NCI-H146 treated with DMSO at 0.1 percent for 48 hours (cell line): ENCODE measurements at regions not wholly inside any gene's neighbourhood (a gene's known extent, or its start where the extent isn't known, plus 50 kb on each side); places are given as distances from the start of the nearest gene placed in this dataset.
"Not testable (repeated sequence)": the region's sequence is repeated elsewhere in the genome, so short reads cannot be mapped to it uniquely, and the experiment has no call there.

Source experiments
- DNase-seq: peaks from one replicate; lab custom pipeline; 2025; ENCODE audit not compliant: unreplicated experiment; lab: John Stamatoyannopoulos, UW

DNA sequence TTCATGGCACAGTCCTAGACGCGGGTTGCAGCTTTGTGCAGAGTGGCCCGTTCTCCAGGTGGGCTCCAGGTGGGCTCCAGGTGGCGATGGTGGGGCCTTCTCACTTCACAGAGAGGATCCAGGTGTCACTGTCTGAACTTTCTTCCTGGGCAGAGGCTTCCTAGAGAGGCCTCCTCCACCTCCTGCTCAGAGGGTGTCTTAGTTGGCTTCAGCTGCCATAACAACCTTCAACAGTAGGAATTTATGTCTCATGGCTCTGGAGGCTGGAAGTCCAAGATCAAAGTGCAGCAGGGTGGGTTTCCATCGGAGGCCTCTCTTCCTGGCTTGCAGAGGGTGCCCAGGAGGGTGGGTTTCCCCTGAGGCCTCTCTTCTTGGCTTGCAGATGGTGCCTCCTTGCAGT lies 125.1 kb downstream of the GLRX3 start:
- DNase-seq, result no peak

DNA sequence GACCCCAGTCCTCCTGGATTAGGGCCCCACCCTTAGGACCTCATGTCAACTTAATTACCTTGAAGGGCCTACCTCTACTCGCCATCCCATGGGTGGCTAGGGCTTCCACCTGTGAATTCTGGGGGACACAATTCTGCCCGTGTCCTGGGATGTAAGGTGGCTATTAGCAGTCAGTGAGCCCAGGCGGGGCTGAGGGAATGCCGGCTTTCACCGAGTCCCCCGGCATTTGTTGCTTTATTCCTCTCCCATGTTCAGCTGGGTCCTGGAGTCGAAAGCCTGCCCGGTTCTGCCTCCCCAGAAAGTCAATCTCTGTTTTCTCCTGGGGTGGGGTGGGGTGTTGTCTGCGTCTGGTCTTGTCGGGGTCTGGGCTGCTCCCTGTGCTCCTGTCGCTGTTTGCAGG lies 125.6 kb downstream of the GLRX3 start:
- DNase-seq, result no peak

DNA sequence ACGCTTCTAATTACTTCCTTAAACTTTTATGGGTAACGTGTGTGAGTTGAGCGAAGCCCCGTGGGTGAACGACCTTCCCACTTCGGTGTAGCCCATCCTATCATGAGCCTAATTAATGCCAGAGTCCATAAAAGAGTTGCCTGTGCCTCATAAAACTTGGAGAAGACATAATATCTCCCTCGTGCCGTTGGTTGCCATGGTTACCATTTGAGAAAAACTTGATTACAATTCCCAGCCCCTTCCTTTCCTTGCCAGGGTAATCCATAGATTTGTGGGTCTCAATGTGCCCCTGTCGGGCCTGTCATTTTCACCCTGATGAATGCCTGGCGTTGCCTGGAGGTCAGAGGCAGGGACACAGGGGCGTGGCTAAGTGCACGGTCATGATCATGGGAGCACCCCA lies 127.1 kb downstream of the GLRX3 start:
- no peak for DNase-seq

DNA sequence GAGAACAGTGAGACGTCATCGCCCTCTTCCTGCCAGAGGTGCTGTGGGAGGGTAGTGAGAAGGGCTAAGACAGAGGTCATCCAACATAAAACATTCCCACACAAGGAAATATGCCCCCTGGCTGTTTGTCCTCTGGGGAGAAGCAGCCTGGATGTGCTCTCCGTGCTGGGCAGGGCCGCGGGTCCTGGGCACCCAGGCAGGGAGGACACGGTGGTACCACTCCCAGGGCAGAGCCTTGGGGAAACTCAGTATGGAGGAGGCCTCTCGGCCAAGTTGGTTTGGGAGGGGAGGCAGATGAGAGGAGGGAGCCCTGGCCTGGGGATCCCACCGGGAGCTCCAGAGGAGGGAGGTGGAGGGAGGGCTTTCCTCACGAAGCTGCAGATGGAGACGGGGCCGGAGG lies 129.4 kb downstream of the GLRX3 start:
- no peak for DNase-seq

DNA sequence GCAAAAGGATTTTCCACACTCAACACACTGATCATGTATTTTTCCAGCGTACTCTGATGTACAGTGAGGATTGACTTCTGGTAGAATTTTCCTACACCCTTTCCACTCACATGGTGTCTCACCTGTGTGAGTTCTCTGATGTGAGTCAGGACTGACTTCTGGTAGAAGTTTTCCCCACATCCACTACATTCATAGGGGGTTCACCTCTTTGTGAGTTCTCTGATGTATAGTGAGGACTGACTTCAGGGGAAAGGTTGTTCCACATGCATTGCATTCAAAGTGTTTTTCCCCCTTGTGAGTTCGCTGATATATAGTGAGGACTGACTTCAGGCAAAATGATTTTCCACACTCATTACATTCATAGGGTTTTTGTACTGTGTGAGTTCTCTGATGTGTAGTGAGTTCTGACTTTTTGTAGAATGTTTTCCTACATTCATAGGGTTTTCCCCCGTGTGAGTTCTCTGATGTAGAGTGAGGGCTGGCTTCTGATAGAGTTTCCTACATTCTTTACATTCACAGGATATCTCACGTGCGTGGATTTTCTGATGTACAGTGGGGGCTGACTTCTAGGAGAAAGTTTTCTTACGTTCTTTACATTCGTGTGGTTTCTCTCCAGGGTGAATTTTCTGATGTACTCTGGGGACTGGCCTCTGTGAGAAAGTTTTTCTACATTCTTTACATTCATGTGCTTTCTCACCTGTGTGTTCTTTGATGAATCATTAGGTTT lies 146.5 kb downstream of the GLRX3 start:
- DNase-seq, result no peak

DNA sequence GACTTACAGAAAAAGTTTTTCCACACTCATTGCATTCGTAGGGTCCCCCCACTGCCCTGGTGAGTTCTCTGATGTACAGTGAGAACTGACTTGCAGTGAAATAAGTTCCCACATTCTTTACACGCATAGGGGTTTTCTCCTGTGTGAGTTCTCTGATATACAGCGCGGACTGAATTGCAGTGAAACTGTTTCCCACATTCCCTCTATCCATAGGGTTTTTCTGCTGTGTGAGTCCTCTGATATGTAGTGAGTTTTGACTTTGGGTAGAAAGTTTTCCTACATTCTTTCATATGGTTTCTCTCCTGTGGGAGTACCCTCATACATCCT lies 147.0 kb downstream of the GLRX3 start:
- no peak for DNase-seq

DNA sequence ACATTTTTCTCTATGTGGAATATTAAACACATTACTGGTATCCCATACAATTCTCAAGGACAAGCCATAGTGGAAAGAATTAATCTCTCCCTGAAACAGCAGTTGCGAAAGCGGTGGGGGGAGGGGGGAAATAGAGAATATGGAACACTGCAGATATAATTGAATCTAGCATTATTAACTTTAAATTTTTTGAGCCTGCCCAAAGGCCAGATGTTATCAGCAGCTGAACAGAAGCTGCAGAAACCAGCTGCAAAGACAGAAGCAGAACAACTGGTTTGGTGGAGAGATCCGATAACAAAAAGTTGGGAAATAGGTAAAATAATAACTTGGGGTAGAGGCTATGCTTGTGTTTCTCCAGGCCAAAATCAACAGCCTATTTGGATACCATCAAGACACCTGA lies 159.6 kb downstream of the GLRX3 start:
- not testable (repeated sequence) for DNase-seq

DNA sequence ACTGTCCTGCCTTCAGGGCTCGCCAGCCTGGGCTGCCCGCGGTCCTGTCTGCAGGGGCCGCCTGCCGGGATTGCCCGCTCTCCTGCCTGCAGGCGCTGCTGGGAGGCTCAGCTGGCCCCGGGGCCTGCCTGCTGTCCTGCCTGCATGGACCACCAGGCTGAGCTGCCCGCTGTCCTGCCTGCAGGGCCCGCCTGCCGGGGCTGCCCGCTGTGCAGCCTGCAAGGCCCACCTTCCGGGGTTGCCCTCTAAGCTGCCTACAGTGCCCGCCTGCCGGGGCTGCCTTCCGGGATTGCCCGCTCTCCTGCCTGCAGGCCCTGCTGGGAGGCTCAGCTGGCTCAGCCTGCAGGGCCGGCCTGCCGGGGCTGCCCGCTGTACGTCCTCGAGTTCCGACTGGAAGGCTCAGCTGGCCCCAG lies 164.4 kb downstream of the GLRX3 start:
- peak; percentile 13 for DNase-seq

DNA sequence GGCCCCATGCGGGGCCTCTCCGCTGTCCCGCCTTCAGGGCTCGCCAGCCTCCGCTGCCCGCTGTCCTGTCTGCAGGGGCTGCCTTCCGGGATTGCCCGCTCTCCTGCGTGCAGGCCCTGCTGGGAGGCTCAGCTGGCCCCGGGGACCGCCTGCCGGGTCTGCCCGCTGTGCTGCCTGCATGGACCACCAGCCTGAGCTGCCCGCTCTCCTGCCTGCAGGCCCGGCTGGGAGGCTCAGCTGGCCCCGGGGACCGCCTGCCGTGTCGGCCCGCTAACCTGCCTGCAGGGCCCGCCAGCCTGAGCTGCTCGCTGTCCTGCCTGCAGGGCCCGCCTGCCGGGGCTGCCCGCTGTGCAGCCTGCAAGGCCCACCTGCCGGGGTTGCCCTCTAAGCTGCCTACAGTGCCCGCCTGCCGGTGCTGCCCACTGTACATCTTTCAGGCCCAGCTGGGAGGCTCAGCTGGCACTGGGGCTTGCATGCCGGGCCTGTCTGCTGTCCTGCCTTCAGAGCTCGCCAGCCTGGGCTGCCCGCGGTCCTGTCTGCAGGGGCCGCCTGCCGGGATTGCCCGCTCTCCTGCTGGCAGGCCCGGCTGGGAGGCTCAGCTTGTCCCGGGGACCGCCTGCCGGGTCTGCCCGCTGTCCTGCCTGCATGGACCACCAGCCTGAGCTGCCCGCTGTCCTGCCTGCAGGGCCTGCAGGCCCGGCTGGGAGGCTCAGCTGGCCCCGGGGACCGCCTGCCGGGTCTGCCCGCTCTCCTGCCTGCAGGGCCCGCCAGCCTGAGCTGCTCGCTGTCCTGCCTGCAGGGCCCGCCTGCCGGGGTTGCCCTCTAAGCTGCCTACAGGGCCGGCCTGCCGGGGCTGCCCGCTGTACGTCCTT lies 165.1 kb downstream of the GLRX3 start:
- DNase-seq, result peak; percentile 39

DNA sequence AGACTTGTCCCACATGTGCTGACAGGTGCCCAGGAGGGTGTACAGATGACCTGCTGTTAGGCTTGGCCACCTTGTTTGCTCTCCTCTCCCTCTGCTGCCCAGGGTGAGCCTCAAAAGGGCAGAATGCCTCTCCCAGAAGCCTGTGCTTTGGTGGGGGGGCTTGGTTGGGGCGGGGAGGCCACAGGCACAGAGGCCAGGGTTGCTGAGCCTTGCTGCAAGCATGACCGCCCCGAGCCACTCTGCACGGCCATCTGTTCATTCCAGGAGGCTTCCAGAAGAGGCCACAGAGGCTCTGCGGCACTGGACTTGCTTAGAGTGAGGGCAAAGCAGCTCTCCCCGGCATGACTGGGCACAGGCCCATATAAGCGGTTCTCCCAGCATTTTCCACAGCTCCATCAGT lies 190.8 kb downstream of the GLRX3 start:
- DNase-seq, result no peak

DNA sequence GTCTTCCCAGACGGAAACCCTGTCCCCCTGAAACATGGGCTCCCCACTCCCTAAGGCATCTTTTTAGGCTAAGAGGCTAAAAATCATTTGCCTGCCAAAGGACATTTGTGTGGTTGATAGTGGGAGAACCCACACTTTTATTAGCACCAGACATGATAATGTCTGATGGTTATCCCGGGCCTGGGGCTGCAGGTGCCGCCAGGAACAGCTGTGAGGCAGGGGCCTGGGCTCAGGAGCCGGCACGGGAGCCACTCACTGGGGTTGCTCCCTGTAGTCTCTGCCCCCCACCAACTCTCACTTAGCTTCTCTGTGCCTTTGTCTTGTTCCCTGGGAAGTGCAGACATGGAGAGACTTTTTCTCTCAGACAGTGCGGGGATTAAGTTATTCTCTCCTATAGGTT lies 193.6 kb downstream of the GLRX3 start:
- DNase-seq, result no peak

DNA sequence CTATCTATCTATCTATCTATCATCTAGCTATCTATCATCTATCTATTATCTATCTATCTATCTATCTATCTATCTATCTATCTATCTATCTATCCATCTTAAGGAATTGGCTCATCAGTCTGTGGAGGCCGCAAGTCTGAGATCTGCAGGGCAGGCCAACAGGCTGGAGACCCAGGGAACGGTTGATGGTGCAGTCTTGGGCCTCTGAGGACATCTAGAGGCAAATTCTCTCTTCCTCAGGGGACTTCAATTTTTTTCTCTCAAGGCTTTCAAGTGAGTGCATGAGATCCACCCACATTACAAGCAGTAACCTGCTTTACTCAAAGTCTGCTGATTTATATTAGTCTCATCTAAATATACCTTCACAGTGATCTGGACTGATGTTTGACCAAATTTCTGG lies 197.0 kb downstream of the GLRX3 start:
- no peak for DNase-seq

DNA sequence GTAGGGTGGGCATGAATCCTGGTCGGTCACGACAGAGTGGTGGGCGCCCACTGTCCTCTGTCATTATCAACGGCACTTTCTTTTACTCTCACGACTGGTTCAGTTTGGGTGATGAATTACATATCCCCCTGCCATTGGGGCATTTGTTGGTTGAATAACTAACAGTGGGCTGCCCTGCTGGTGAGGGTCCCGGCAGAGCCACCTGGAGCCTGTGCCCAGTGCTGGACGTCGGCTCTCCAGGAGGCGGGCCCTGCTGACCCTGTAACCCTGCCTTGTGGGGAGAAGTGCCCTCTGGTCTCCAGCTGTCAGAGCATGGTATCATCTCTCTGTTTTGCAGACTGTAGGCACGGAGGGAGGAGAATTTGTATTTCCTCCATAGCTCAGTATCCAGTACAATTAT lies 199.1 kb downstream of the GLRX3 start:
- no peak for DNase-seq

DNA sequence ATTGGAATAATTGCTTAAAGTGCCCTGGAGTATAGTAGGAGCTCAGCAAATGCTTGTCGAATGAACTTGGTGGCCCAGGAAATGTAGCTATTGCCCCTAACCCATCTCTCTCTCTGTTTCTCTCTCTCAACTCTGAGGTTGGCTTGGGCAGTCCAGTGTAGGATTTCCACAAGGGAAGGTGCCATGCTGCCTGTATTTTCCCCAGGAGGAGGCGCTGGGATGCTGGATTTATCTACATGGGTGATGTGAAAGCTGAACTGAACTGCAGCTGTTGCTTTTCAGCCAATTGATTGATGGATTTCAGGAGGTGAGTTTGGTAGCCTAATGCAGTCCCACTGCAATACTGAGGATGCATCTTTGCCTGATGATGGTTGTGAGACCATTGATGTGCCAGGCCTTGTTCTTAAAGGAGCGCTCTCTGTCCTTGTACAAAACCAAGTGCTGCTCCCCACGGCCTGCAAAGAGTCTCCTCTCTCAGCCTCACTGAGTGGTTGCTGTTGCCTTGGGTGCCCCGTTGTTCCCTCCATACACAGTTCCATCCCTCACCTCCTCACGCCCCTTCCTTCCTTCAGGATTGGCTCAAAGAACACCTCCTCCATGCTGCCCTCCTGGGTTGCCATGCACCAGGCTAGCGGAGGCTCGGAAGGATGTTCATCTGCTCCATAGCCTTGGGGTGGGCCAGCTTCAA lies 200.6 kb downstream of the GLRX3 start:
- no peak for DNase-seq

DNA sequence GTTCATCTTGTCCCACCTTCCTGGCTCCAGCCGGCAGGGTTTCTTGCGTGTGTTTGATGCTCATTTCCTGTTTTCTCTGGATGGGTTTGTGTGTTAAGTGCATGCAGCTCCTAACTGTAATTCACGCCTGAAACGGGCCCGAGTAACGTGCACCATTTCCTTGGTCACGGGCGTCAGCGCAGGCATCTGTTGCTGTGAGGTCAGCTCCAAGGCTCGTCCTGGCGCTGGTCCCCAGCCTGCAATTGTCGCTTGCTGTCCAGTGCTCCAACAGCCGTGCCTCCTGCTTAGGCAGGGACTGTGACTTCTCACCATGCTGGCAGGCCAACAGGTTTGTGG lies 201.1 kb downstream of the GLRX3 start:
- no peak for DNase-seq

DNA sequence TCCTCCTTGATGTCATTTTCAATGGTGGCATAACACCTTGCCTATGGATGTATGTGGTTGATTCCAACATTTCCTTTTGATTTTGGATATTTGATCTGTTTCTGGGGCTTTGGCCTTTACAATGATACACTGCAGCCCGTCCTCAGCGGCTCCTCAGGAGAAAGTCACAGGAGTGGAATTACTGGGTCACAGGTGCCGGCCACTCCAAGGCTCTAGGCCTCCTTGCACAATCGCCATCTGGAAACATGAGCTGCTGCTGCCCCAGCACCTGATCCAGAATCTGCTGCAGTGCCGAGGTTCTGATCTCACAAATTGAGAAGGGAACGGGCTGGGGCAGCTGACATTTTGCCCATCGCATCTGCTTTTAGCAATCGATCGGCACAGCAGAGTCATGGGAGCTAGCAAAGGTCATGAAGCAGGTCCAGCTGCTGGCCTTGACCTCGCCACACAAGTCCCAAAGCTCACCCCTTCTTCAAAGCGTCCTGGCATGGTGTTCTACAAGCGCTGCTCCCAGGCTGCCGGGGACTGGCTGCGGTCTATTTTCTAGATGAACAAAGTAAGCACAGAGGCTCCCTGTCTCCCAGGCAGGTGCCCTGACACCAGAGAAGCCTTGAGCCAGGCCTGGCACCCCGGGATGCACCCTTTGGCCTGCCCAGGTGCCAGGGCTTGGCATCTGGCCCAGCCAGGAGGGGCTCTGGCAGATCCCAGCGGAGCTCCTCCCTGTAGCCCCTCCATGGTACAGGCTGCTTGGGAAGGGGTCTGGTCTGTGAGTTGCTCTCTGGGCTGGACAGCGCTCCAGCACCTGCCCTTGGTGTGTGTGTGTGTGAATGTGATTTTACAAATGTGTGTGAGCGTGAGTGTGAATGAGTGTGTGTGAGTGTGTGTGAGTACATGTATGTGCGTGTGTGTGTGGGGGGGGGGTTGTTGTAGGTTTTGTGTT lies 201.8 kb downstream of the GLRX3 start:
- DNase-seq, result no peak

DNA sequence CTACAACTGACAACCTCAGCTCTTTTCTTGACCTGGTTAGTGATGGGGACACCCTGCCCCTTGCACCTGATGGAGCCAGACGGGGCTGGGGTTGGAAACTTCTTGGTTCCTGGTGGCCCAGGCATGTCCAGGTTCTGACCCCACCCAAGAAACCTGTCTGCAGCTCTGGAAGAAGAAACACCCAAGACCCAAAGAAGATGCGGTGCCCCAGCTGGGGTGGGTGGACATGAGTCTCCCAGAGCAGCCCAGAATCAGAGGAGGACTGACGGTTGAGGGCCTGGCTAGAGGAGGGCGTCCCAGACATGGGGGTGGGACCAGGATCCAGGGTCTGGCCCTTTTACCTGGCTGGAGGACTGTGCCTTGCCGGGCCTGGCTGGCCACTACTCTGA lies 202.4 kb downstream of the GLRX3 start:
- no peak for DNase-seq

DNA sequence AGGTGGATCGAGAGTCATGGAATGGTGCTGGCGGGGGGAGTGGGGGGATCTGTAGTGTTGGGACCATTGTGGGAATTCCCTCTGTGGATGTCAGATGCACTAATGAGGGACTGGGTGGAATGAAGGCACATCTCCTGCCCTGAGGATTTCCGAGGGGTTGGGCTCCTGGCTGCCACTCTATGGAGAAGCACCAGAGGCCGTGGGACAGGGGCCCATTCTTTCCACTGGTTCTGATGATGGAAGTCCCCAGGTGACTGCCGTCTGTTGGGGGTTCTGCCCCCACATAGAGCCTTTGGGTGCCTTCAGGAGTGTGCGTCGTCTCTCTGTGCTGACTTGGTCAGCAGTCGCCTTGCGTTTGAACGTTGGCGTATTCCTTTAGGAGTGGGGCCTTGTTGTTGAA lies 202.9 kb downstream of the GLRX3 start:
- DNase-seq, result no peak

DNA sequence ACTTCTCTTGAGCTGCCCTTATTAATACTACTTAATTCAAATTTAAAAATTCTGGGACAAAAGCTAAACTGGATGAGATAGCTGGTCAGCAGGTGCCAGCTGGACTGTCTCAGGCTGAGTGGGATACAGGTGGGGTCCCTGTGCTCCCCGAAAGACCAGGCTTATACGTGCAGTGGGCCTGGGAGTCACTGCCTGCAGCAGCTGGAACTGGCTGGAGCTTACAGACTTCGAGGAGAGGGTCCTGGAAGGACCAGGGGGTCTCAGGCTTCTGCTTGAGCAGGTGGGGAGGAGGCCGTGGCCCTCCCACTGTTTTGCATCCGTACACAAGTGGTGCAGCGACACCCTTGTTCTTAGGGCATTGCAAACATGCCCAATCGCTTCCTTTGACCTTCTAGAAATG lies 203.7 kb downstream of the GLRX3 start:
- no peak for DNase-seq

DNA sequence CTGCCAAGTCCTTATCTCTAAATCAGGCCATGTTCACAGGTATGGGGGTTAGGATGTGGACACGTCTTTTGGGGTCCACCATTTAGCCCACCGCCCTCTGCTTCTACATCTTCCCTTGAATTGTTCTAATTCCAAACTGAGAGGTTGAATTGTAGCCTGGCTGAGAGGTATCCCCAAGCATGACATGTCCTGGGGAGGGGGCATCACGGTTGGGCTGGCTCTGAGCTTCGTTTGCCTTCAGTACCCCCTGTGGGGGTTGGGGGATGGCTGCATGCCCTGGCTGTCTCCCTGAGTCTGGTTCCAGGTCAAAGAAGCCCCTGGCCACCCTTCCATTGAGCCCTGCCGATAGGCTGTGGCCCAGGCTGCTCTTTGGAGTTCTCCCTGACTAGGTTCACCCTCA lies 204.6 kb downstream of the GLRX3 start:
- no peak for DNase-seq

DNA sequence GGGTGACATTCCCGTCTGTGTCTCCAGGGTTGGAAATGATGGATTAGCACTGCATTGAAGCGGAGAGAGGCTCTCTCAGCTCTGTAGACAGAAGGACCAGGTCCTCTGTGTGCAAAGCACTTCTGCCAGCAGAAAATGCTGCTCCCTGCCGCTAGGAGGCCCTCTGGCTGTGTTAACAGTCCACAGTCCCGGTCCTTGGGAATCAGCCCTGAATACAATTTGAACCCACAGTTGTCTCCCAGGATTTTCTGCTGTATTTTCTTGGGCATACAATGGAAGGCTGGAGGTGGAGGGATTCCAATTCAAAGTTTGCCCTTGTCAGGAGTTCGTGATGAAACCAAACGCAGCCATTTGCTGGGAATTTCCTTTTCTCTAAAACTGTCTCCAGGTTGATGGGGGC lies 205.2 kb downstream of the GLRX3 start:
- DNase-seq, result no peak
